ENCODE measurements at regions not wholly inside any gene's neighbourhood (a gene's known extent, or its start where the extent isn't known, plus 50 kb on each side); places are given as distances from the start of the nearest gene placed in this dataset.

DNA sequence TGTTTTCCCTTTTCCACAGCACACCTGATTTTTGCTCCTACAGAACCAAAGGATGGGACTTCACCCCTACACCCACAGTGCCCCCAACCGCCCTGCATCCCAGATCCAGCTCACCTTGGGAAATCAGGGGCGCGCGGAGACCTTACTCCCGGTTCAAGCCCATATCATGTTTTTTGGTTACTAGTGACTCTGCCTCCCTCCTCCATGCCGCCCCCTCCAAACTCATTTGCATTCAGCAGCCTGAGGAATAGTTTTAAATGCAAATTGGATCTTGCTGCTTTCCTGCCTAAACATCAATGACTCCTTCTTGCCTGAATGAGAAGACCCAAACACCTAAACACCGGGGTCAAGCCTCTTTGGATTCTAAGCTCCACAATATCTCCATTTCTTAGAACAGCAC lies 331.8 kb downstream of the TMEM114 start:
- TF ChIP-seq, protein P1, sequence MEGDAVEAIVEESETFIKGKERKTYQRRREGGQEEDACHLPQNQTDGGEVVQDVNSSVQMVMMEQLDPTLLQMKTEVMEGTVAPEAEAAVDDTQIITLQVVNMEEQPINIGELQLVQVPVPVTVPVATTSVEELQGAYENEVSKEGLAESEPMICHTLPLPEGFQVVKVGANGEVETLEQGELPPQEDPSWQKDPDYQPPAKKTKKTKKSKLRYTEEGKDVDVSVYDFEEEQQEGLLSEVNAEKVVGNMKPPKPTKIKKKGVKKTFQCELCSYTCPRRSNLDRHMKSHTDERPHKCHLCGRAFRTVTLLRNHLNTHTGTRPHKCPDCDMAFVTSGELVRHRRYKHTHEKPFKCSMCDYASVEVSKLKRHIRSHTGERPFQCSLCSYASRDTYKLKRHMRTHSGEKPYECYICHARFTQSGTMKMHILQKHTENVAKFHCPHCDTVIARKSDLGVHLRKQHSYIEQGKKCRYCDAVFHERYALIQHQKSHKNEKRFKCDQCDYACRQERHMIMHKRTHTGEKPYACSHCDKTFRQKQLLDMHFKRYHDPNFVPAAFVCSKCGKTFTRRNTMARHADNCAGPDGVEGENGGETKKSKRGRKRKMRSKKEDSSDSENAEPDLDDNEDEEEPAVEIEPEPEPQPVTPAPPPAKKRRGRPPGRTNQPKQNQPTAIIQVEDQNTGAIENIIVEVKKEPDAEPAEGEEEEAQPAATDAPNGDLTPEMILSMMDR (IDR thresholded peaks at IDR 0.05), result no peak
- H3K36me3 Mint-ChIP-seq (ENCODE audit: low read depth), result no peaks in the 10 kb centered on the region
- POLR2A ChIA-PET, result no interaction called here

DNA sequence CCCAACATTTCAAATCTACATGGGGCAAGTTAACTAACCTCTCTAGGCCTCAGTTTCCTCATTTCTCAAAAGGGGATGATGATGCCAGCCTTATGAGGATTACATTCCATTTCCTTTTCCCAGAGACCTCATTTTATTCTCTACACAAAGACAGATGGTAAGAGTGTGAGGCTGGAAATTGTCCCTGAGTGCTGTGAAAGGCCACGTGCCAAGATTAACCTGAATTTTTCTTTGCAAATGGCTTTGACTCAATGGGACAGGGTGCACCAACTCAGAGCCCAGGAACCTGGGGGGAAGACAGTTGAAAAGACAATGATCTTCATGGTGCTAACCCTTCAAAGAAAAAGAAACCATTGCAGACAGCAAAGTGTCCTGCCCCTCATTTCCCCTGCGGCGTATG lies 332.8 kb downstream of the TMEM114 start:
- Mint-ChIP-seq H3K27ac (no peak overlapping the region), H3K36me3 (ENCODE audit: low read depth) (no peaks in the 10 kb centered on the region), H3K9me3 (no peaks in the 10 kb centered on the region), H3K4me1 (no peaks in the 10 kb centered on the region), H3K27me3 (no peaks in the 10 kb centered on the region), H3K4me3 (no peak overlapping the region)
- no peak for DNase-seq
- intact Hi-C loops (cut with micrococcal nuclease), result no loop called here
- POLR2A ChIA-PET, result no interaction called here
- TF ChIP-seq, protein P1 (IDR thresholded peaks at IDR 0.05), result no peak
- CTCF ChIA-PET, result no interaction called here
- ATAC-seq (ENCODE audit: low read depth), result no peak

More for the DNA sequence above, 331.8 kb downstream of the TMEM114 start:
- CTCF ChIA-PET, result no interaction called here
- intact Hi-C loops (cut with micrococcal nuclease), result no loop called here
- DNase-seq (no peak), ATAC-seq (ENCODE audit: low read depth) (no peak)
- H3K27ac Mint-ChIP-seq, result no peak overlapping the region
- no peaks in the 10 kb centered on the region for H3K4me1 Mint-ChIP-seq
- no peaks in the 10 kb centered on the region for H3K27me3 Mint-ChIP-seq
- no peaks in the 10 kb centered on the region for H3K9me3 Mint-ChIP-seq
- no peak overlapping the region for H3K4me3 Mint-ChIP-seq

DNA sequence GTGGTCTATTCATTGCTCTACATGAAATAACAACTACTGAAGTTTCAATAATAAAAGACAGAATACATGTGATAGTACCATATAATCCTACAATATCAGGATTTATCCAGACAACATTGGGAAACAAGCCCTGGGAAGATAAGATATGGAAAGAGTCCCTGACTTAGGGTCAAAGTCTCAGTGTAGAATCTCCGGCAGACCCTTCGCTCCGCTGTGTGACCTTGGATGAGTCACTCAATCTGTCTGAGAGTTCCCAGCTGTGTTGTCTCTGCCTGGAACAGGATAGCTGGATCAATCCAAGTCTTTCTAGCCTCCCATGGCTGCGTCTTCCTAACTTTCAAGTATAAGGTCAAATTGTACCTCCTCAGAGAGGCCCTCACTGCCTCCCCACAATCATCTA lies 335.9 kb downstream of the TMEM114 start:
- Mint-ChIP-seq H3K36me3 (ENCODE audit: low read depth) (no peaks in the 10 kb centered on the region), H3K27ac (no peak overlapping the region), H3K27me3 (no peaks in the 10 kb centered on the region), H3K4me3 (no peak overlapping the region), H3K4me1 (no peaks in the 10 kb centered on the region), H3K9me3 (no peaks in the 10 kb centered on the region)
- CTCF ChIA-PET, result no interaction called here
- TF ChIP-seq, protein P1 (IDR thresholded peaks at IDR 0.05), result no peak
- DNase-seq (no peak), ATAC-seq (ENCODE audit: low read depth) (no peak)
- POLR2A ChIA-PET, result no interaction called here
- intact Hi-C loops (cut with micrococcal nuclease), result no loop called here

DNA sequence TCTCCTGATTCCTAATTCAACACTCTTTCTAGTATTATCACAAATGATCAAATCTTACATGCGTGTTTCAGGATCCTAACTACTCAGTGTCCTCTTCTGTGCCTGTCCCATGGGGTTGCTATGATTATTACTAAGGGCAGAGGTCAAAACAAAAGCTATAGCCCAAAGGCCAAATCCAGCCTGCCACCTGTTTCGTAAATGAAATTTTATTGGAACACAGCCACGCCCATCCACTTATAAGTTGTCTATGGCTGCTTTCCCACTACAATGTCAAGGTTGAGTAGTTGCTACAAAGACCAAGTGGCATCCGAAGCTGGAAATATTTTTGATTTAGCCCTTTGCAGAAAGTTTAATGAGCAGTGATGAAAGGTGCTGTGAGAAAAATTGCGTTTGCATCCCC lies 336.6 kb downstream of the TMEM114 start:
- CTCF ChIA-PET, result no interaction called here
- Mint-ChIP-seq H3K27ac (no peak overlapping the region), H3K36me3 (ENCODE audit: low read depth) (no peaks in the 10 kb centered on the region), H3K4me1 (no peaks in the 10 kb centered on the region), H3K27me3 (no peaks in the 10 kb centered on the region), H3K9me3 (no peaks in the 10 kb centered on the region), H3K4me3 (no peak overlapping the region)
- POLR2A ChIA-PET, result no interaction called here
- TF ChIP-seq, protein P1 (IDR thresholded peaks at IDR 0.05), result no peak
- ATAC-seq (ENCODE audit: low read depth), result no peak
- intact Hi-C loops (cut with micrococcal nuclease), result no loop called here
- no peak for DNase-seq

DNA sequence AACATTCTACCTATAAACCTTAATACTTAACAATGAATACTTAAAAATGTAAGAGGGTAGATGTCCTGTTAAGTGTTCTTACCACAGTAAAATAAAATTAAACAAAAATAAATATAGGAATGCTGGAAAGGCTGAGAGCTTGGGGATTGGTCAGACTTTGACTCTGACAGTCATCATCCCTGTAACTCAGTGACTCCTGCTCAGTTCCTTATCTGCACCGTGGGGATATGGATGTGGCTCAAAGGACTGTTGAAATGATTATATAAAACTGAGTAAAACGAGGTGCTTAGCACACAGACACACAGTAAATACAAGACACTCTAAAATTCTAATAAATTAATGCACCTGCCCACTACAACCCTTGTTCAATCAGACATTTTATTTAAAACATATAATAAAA lies 338.6 kb downstream of the TMEM114 start:
- Mint-ChIP-seq H3K36me3 (ENCODE audit: low read depth) (no peaks in the 10 kb centered on the region), H3K9me3 (no peaks in the 10 kb centered on the region), H3K4me3 (no peak overlapping the region)

More for the DNA sequence above, 338.6 kb downstream of the TMEM114 start:
- intact Hi-C loops (cut with micrococcal nuclease), result no loop called here
- H3K27me3 Mint-ChIP-seq, result no peaks in the 10 kb centered on the region
- no peaks in the 10 kb centered on the region for H3K4me1 Mint-ChIP-seq
- ChIA-PET CTCF (no interaction called here), POLR2A (no interaction called here)
- DNase-seq (no peak), ATAC-seq (ENCODE audit: low read depth) (no peak)
- TF ChIP-seq, protein P1 (IDR thresholded peaks at IDR 0.05), result no peak
- H3K27ac Mint-ChIP-seq, result no peak overlapping the region

All from activated B cell treated with CpG ODN at 0.5 μM for 24 hours (primary cell).